Erythroblast (primary cell): ENCODE measurements at regions not wholly inside any gene's neighbourhood (a gene's known extent, or its start where the extent isn't known, plus 50 kb on each side); places are given as distances from the start of the nearest gene placed in this dataset.

Experiments used
- GATA1 ChIP-seq: IDR thresholded peaks from 2 replicates; pipeline ENCODE4 v1.6.1; 2011; ENCODE audit warnings: low read depth, mild to moderate bottlenecking, control low read depth, low read length, moderate library complexity
- POLR2A ChIP-seq: IDR thresholded peaks from 2 replicates; pipeline ENCODE4 v1.6.1; 2011; ENCODE audit warnings: mild to moderate bottlenecking, low read length

DNA sequence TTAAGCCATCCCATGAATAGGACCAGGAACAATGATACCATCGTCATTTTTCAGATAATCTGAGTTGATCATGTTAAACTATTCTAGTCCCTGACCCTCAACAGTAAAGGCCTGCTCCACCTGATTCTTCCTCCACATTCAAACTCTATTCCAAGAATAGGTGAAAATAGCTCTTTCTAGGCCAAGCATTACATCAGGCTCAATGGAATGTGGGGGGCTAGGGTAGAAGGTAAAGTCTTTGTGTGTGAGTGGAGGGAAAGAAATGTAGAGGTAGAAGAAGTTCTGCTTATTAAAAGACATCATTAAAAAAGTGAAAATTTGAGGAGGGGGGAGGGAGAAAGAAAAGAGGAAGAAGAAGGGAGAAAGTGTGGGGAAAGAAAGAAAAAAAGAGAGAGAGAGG is 653.3 kb upstream of the PKDCC start:
- TF ChIP-seq POLR2A (no peak), GATA1 (no peak)
